Activated CD4-positive, alpha-beta memory T cell treated with anti-CD3 and anti-CD28 coated beads for 36 hours (primary cell): ENCODE measurements at regions not wholly inside any gene's neighbourhood (a gene's known extent, or its start where the extent isn't known, plus 50 kb on each side); places are given as distances from the start of the nearest gene placed in this dataset.
A peak's percentile ranks its signal among the peaks of the same experiment; 100 is the strongest.
"Not testable (repeated sequence)": the region's sequence is repeated elsewhere in the genome, so short reads cannot be mapped to it uniquely, and the experiment has no call there.

Experiments
- CTCF ChIA-PET: fragments of 350-600 bp; sonication (Branson Sonifier 250); formaldehyde crosslinking; loops from one replicate; lab custom pipeline; 2021; ENCODE audit warnings: antibody characterized with exemption, inconsistent platforms; lab: Charles Lee
- POLR2A ChIA-PET: fragments of 350-600 bp; sonication (Branson Sonifier 250); formaldehyde crosslinking; loops from one replicate; lab custom pipeline; 2021; ENCODE audit warnings: antibody characterized with exemption; lab: Charles Lee
- DNase-seq: peaks from one replicate; pipeline ENCODE4 v3.0.0-alpha.2; 2020
- H3K27ac Mint-ChIP-seq: one replicate; pipeline ENCODE4 v1.8.0; 2021; ENCODE audit warnings: mixed read lengths
- H3K27me3 Mint-ChIP-seq: one replicate; pipeline ENCODE4 v1.8.0; 2021; ENCODE audit warnings: mixed read lengths
- H3K36me3 Mint-ChIP-seq: one replicate; pipeline ENCODE4 v1.8.0; 2021; ENCODE audit warnings: mixed read lengths
- H3K4me1 Mint-ChIP-seq: one replicate; pipeline ENCODE4 v1.8.0; 2021; ENCODE audit warnings: low read depth, mixed read lengths
- H3K4me3 Mint-ChIP-seq: one replicate; pipeline ENCODE4 v1.8.0; 2021; ENCODE audit warnings: mild to moderate bottlenecking, mixed read lengths
- H3K9me3 Mint-ChIP-seq: one replicate; pipeline ENCODE4 v1.8.0; 2021; ENCODE audit warnings: mixed read lengths
- intact Hi-C: fragments of 100-400 bp; cut with micrococcal nuclease; formaldehyde crosslinking; loops from one replicate; pipeline ENCODE4 v1.15.1; 2023

DNA sequence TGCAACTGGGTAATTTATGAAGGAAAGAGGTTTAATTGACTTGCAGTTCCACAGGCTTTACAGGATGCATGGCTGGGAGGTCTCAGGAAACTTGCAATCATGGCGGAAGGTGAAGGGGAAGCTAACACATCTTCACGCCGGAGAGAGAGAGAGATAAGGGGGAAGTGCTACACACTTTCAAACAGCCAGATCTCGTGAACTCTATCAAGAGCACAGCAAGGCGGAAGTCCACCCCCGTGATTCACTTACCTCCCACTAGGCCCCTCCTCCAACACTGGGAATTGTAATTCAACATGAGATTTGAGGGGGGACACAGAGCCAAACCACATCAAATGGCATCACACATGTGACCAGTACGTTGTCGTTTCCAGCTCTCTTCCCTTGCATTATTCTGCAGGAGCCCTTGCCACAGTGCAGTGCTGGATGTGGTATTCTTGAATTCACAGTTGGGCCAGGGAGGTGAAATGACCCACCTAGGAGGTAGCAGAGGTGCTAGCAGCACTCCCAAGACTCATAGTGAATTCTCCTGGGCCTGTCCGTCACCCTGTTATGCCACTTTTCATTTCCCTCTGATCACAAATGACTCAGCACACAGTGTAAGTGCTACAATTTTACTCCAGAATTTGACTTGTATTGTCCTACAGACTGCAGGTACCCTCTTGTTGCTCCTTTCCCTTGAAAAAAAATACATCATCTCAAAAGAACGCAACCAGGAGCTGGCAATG lies 179.2 kb upstream of the PLGLB2 start:
- intact Hi-C loops, H3K36me3 Mint-ChIP-seq, CTCF ChIA-PET, H3K27me3 Mint-ChIP-seq, H3K4me3 Mint-ChIP-seq, DNase-seq, H3K9me3 Mint-ChIP-seq, POLR2A ChIA-PET: not testable (repeated sequence)
- H3K27ac Mint-ChIP-seq: peak overlapping the region; percentile 67
- peaks cover 14% of the 10 kb centered on the region for H3K4me1 Mint-ChIP-seq

DNA sequence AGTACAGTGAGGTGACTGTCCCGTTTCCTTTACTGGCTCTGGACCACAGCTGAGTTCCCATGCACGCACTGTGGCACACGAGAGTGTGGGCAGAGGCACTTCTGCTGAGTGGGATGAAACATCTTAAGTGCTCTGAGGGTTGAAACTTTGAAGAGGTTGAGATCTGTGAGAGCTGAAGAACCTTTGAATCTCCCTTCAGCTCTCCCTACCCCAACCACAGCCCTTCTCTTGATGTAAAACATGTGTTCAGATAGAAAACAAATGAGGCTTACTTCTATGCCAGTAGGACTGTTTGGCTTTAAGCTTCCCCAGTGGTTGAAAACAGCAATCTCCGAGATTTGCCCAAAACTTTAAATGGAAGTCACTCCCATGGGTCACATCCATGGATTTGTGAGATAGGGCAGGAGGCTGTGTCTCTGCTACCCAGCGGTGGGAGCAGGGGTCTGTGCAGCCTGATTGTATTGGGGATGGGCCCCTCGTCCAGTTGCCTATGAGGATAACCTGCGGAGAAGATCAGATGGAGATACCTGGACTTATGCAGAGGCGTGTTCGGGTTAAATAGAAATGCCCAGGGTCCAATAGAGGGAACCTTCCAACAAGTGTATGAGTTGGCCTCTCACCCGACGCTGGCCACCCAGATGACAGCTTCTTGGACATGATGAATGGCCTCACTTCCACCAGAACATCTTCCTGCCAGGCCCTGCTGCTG lies 178.0 kb upstream of the PLGLB2 start:
- H3K4me3 Mint-ChIP-seq: not testable (repeated sequence)

DNA sequence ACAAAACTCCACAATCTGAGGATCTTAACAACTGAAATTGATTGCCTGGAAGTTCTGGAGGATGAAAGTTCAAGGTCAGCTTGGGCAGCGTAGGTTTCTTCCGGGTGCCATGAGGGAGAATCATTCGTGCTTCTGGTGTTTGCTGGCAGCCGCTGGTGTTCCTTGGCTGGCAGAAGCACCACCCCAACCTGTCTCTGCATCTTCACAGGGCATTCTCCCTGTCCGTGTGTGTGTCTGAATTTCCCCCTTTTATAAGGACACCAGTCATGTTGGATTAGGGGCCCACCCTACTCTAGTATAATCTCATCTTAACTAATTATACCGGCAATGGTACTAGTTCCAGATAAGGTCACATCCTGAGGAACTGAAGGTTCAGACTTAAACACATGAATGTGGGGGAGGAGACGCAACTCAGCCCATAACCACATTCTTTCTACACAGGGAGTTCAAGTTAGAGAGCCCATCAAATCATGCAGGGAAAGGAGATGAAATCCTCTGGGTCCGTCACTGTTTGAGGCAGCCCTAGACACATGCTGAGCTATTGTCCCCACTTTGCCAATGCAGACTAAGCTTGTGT lies 175.9 kb upstream of the PLGLB2 start:
- POLR2A ChIA-PET, DNase-seq, H3K36me3 Mint-ChIP-seq, intact Hi-C loops, H3K27me3 Mint-ChIP-seq, H3K9me3 Mint-ChIP-seq, H3K27ac Mint-ChIP-seq, CTCF ChIA-PET, H3K4me3 Mint-ChIP-seq: not testable (repeated sequence)
- peaks cover 20% of the 10 kb centered on the region for H3K4me1 Mint-ChIP-seq

More for the DNA sequence above, 178.0 kb upstream of the PLGLB2 start:
- intact Hi-C loops, DNase-seq, CTCF ChIA-PET, H3K9me3 Mint-ChIP-seq, H3K36me3 Mint-ChIP-seq, POLR2A ChIA-PET, H3K27me3 Mint-ChIP-seq: not testable (repeated sequence)
- peaks cover 14% of the 10 kb centered on the region for H3K4me1 Mint-ChIP-seq
- H3K27ac Mint-ChIP-seq: peak overlapping the region; percentile 83

DNA sequence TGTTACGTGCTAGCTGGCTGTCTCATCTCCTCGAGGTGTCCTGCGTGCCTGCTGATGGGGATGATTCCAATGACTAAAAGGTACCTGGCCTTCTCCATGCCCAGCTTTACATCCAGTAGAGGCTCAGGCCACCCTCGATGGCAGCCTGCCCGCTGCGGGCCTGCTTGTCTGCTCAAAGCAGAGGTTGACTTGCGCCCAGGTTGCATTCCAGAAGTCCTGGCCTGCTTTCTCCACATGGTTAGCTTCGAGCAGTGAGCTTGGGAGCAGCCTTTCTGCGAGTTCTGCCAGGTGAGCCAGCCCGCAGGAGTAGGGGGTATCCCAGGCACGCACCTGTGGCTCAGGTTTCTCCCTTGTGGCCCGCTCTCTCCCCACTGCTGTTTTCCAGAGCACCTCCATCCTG lies 175.0 kb upstream of the PLGLB2 start:
- H3K4me3 Mint-ChIP-seq, H3K27ac Mint-ChIP-seq, H3K27me3 Mint-ChIP-seq, POLR2A ChIA-PET, intact Hi-C loops, CTCF ChIA-PET, H3K36me3 Mint-ChIP-seq, DNase-seq, H3K9me3 Mint-ChIP-seq: not testable (repeated sequence)
- peaks cover 20% of the 10 kb centered on the region for H3K4me1 Mint-ChIP-seq

DNA sequence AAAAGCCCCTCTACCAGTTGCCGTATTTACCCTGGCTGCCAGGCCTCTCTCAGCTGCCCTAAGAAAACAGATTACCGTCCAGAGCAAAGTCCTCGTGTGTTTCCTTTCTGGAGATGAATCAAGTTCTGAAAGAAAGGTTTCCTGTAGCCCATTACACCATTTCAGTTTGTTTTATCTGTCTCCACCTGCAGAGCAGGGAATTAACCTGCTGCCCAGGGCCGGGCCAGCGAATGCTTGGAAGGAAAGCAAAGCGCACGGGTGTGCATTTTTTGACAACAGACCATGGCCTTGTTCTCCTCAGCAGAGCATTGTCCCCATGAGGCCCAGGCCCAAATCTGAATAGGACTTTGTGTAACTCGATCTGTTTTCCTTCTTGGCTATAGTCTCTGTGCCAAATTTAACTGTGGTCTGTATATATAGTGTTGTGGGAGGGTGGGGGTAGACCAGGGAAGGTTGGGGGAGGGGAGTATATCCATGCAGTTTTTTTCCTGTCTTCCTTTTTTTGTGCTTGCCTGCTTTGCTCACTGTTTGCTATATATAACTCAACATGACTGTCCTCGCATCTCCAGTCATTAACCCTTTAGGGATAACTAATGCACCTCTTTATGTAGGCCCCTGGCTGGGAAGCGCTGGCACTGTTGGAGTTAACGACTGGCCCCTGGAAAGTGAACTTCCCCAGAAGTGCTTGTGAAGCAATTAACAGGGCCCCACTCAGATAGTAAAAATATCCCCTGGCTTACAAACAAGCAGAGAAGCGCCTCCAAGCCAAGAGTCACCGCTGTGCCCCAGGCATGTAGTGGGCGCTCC lies 174.3 kb upstream of the PLGLB2 start:
- POLR2A ChIA-PET, H3K27me3 Mint-ChIP-seq, DNase-seq, H3K9me3 Mint-ChIP-seq, intact Hi-C loops, H3K27ac Mint-ChIP-seq, H3K36me3 Mint-ChIP-seq, H3K4me3 Mint-ChIP-seq, CTCF ChIA-PET: not testable (repeated sequence)
- peaks cover 16% of the 10 kb centered on the region for H3K4me1 Mint-ChIP-seq

DNA sequence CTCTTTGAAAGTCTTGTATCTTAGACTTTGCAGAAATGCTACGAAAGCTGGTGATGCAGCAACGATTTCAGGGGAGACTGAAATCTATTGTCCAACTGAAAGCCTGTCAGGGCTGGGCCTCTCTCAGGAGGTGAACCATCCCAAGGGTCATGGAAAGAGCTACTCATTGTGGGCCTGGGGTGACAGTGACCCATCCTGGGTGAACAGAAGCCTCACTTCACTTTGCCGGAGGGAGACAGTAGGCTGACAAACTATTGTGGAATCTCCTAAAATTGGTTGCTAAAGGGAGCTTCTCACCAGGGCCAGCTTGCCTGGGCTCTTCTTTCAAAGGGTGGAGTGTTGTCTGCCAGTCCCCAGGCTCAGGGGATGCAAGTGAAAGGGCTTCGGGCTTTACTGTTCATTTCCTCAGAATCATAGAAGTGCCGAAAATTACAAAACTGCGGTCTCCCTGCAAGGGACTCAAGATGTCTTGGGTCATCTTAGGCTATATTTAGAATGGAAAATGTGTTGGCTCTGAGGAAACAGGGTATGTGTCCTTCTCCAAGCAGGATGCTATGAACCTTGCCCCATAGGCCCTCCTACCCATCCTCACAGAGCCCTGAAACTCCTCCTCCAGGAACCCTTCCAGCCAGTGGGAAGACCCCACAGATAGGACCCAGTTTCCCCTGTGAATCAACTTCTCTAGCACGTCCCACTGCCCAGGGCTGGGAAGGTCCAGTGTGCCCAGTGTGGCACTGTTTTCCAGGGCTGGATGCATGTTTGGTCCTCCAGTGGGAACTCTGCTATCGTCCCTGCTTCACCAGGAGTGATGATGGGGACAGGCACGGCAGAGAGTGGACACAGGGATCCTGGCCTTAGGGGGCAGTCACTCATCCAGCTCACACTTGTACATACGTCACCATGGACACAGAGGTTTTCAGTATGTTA lies 173.4 kb upstream of the PLGLB2 start:
- peaks cover 10% of the 10 kb centered on the region for H3K4me1 Mint-ChIP-seq
- H3K36me3 Mint-ChIP-seq, H3K9me3 Mint-ChIP-seq, intact Hi-C loops, DNase-seq, CTCF ChIA-PET, H3K4me3 Mint-ChIP-seq, H3K27me3 Mint-ChIP-seq, POLR2A ChIA-PET, H3K27ac Mint-ChIP-seq: not testable (repeated sequence)

DNA sequence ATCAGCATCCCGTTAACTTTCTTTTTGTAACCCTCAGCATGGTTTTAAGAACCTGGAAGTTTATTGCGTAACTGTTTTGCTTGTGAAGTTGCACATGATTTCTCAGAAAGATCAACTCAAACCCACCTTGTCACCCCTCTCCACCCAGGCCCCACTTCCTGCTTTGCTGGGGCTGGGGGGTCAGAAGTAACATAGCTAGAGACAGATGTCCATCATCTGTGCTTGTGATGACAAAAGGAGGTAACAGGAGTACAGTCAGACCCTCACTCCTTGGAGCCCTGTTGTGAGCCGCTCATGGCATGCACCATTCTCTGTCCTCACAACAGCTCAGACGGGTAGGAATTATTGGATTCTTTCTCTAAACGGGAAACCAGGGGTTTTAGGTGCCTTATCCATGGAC lies 172.7 kb upstream of the PLGLB2 start:
- H3K9me3 Mint-ChIP-seq, intact Hi-C loops, H3K27me3 Mint-ChIP-seq, CTCF ChIA-PET, H3K36me3 Mint-ChIP-seq, H3K4me1 Mint-ChIP-seq, POLR2A ChIA-PET, DNase-seq: not testable (repeated sequence)
- peak overlapping the region; percentile 54 for H3K27ac Mint-ChIP-seq
- H3K4me3 Mint-ChIP-seq: peak overlapping the region; percentile 46

DNA sequence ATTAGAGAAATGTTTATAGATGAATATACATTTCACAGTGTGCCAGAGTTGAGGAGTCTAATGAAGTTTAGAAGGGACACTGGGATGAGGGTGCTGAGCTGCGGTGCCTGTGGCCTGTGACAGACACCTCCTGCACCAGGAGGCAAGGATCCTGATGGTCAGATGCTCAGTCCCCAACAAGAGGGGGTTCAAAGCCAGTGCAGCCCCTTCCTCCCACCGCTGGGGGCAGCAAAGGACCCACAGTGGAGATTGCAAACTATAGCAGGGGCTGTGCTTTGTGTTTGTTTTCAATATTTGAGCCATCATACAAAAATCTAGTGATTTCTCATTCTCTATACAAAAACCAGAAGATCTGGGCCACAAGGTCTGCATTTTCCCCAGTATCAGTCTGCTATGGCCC lies 170.5 kb upstream of the PLGLB2 start:
- CTCF ChIA-PET, H3K27ac Mint-ChIP-seq, H3K36me3 Mint-ChIP-seq, H3K9me3 Mint-ChIP-seq, DNase-seq, intact Hi-C loops, H3K4me1 Mint-ChIP-seq, H3K4me3 Mint-ChIP-seq, POLR2A ChIA-PET, H3K27me3 Mint-ChIP-seq: not testable (repeated sequence)

DNA sequence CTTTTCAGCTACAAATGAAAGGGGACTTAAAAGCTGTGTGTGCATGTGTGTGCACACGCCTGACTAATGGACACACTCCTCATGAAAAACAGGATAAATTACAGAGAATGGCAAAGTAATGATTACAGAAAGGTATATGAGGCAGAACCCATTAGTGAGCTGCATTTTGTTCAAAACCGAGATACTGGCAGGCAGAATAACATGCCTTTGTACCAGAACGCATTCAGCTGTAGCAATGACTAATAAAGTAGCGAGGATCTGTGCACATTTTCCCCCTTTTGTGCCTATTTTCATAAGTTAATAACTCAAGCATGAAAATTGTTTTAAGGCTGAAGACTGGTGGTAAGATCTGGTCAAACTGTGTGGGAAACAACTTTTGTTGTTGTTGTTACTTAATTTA lies 165.7 kb upstream of the PLGLB2 start:
- H3K27me3 Mint-ChIP-seq, H3K27ac Mint-ChIP-seq, CTCF ChIA-PET, H3K36me3 Mint-ChIP-seq, H3K4me3 Mint-ChIP-seq, intact Hi-C loops, H3K9me3 Mint-ChIP-seq, H3K4me1 Mint-ChIP-seq, POLR2A ChIA-PET, DNase-seq: not testable (repeated sequence)

DNA sequence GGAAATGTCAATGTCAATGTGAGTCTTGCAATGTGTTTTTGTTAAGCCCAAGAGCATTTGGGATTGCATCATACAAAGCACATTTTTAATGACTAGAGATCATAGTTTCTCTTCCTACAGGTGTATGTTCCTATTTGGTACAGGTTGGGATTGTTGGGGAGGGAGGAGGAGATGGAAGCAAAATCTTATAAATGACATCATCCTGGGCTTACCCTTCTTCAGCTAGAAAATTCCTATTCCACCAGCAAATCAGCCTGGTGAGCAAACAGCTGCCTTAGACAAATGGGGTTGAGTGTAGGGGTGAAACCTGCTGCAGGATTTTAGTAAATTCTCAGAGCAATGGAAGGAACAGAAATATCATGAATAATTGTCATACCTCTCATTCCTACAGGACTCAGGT lies 165.3 kb upstream of the PLGLB2 start:
- POLR2A ChIA-PET, intact Hi-C loops, H3K4me1 Mint-ChIP-seq, DNase-seq, CTCF ChIA-PET, H3K36me3 Mint-ChIP-seq, H3K4me3 Mint-ChIP-seq, H3K27ac Mint-ChIP-seq, H3K27me3 Mint-ChIP-seq, H3K9me3 Mint-ChIP-seq: not testable (repeated sequence)

DNA sequence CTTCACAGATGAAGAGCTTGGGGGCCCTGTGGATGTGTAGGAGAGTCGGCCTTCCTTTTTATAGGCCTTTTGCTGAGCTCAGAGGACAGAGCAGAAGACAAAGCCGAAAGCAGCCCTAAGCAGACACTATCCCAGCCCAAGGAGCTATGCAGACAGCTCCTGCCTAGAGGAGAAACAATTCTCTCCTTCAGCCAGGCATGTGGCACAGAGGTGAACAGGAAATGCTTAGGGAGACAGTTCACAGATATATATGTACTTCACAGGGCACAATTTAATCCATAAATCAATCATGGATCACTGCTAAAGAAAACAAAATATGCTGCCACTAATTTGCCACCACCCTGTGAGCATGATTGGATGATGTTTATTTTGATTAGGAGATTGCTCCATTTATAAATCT lies 164.5 kb upstream of the PLGLB2 start:
- H3K27ac Mint-ChIP-seq: not testable (repeated sequence)

More for the DNA sequence above, 164.5 kb upstream of the PLGLB2 start:
- H3K27me3 Mint-ChIP-seq, H3K9me3 Mint-ChIP-seq, CTCF ChIA-PET, H3K4me3 Mint-ChIP-seq, intact Hi-C loops, H3K4me1 Mint-ChIP-seq, H3K36me3 Mint-ChIP-seq, POLR2A ChIA-PET, DNase-seq: not testable (repeated sequence)
